HCT116 (cell line): ENCODE measurements at regions not wholly inside any gene's neighbourhood (a gene's known extent, or its start where the extent isn't known, plus 50 kb on each side); places are given as distances from the start of the nearest gene placed in this dataset.

Source experiments
- CEBPB ChIP-seq: IDR thresholded peaks from 2 replicates; pipeline ENCODE4 v1.6.1; 2012; ENCODE audit warnings: low read depth
- POLR2A ChIP-seq: IDR thresholded peaks from 2 replicates; pipeline ENCODE4 v1.7.0; 2011; ENCODE audit warnings: borderline replicate concordance; ENCODE audit not compliant: insufficient read depth, insufficient read length; ENCODE audit errors: extremely low read depth
- SRF ChIP-seq: IDR thresholded peaks from 2 replicates; pipeline ENCODE4 v1.6.1; 2012; ENCODE audit warnings: low read depth
- TF ChIP-seq, protein P1 (sequence below), 3 experiments: fragments of 200-600 bp in 1 of 3; sonication (generic) in 1 of 3; IDR thresholded peaks in 2 of 3; conservative IDR thresholded peaks in 1 of 3; 2 replicates each; pipeline ENCODE4 v1.5.1; 2012 to 2017; ENCODE audit warnings: low read depth in 2 of 3, low read length in 2 of 3, antibody characterized with exemption in 1 of 3, borderline replicate concordance in 1 of 3, control low read depth in 1 of 3, mild to moderate bottlenecking in 1 of 3, mixed read lengths in 1 of 3, mixed run types in 1 of 3, moderate library complexity in 1 of 3; ENCODE audit not compliant: insufficient read depth in 1 of 3
- TF ChIP-seq, protein P2 (sequence below): IDR thresholded peaks from 2 replicates; pipeline ENCODE4 v1.6.1; 2011; ENCODE audit warnings: mild to moderate bottlenecking, low read length, moderate library complexity; ENCODE audit not compliant: insufficient replicate concordance; ENCODE audit errors: extremely low read depth
- TF ChIP-seq, protein P3 (sequence below): IDR thresholded peaks from 2 replicates; pipeline ENCODE4 v1.6.1; 2012; ENCODE audit warnings: low read depth

DNA sequence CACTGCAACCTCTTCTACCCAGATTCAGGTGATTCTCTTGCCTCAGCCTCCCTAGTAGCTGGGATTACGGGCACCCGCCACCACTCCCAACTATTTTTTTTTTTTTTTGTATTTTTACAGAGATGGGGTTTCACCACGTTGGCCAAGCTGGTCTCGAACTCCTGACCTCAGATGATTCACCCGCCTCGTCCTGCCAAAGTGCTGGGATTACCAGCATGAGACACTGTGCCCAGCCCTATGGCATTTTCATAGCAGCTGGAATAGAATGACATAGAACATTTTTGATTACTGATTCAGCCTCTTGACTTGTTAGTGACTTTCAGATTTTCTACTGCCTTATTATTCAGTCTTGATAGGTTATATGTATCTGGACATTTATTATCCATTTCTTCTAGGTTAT is 1046.2 kb downstream of the AMY1C start:
- TF ChIP-seq, protein P1, sequence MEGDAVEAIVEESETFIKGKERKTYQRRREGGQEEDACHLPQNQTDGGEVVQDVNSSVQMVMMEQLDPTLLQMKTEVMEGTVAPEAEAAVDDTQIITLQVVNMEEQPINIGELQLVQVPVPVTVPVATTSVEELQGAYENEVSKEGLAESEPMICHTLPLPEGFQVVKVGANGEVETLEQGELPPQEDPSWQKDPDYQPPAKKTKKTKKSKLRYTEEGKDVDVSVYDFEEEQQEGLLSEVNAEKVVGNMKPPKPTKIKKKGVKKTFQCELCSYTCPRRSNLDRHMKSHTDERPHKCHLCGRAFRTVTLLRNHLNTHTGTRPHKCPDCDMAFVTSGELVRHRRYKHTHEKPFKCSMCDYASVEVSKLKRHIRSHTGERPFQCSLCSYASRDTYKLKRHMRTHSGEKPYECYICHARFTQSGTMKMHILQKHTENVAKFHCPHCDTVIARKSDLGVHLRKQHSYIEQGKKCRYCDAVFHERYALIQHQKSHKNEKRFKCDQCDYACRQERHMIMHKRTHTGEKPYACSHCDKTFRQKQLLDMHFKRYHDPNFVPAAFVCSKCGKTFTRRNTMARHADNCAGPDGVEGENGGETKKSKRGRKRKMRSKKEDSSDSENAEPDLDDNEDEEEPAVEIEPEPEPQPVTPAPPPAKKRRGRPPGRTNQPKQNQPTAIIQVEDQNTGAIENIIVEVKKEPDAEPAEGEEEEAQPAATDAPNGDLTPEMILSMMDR (IDR thresholded peaks at IDR 0.05 in 2 of 3, conservative IDR thresholded peaks at IDR 0.05 in 1 of 3; ENCODE audit: borderline replicate concordance in 1 of 3, insufficient read depth in 1 of 3, low read depth in 2 of 3, low read length in 2 of 3): no peak
- TF ChIP-seq POLR2A: no peak
- TF ChIP-seq, protein P2, sequence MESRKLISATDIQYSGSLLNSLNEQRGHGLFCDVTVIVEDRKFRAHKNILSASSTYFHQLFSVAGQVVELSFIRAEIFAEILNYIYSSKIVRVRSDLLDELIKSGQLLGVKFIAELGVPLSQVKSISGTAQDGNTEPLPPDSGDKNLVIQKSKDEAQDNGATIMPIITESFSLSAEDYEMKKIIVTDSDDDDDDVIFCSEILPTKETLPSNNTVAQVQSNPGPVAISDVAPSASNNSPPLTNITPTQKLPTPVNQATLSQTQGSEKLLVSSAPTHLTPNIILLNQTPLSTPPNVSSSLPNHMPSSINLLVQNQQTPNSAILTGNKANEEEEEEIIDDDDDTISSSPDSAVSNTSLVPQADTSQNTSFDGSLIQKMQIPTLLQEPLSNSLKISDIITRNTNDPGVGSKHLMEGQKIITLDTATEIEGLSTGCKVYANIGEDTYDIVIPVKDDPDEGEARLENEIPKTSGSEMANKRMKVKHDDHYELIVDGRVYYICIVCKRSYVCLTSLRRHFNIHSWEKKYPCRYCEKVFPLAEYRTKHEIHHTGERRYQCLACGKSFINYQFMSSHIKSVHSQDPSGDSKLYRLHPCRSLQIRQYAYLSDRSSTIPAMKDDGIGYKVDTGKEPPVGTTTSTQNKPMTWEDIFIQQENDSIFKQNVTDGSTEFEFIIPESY: no peak
- TF ChIP-seq, protein P3, sequence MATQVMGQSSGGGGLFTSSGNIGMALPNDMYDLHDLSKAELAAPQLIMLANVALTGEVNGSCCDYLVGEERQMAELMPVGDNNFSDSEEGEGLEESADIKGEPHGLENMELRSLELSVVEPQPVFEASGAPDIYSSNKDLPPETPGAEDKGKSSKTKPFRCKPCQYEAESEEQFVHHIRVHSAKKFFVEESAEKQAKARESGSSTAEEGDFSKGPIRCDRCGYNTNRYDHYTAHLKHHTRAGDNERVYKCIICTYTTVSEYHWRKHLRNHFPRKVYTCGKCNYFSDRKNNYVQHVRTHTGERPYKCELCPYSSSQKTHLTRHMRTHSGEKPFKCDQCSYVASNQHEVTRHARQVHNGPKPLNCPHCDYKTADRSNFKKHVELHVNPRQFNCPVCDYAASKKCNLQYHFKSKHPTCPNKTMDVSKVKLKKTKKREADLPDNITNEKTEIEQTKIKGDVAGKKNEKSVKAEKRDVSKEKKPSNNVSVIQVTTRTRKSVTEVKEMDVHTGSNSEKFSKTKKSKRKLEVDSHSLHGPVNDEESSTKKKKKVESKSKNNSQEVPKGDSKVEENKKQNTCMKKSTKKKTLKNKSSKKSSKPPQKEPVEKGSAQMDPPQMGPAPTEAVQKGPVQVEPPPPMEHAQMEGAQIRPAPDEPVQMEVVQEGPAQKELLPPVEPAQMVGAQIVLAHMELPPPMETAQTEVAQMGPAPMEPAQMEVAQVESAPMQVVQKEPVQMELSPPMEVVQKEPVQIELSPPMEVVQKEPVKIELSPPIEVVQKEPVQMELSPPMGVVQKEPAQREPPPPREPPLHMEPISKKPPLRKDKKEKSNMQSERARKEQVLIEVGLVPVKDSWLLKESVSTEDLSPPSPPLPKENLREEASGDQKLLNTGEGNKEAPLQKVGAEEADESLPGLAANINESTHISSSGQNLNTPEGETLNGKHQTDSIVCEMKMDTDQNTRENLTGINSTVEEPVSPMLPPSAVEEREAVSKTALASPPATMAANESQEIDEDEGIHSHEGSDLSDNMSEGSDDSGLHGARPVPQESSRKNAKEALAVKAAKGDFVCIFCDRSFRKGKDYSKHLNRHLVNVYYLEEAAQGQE: no peak
- no peak for TF ChIP-seq SRF
- TF ChIP-seq CEBPB: no peak
